ENCODE measurements at regions not wholly inside any gene's neighbourhood (a gene's known extent, or its start where the extent isn't known, plus 50 kb on each side); places are given as distances from the start of the nearest gene placed in this dataset.
A peak's percentile ranks its signal among the peaks of the same experiment; 100 is the strongest.
"Not testable (repeated sequence)": the region's sequence is repeated elsewhere in the genome, so short reads cannot be mapped to it uniquely, and the experiment has no call there.

DNA sequence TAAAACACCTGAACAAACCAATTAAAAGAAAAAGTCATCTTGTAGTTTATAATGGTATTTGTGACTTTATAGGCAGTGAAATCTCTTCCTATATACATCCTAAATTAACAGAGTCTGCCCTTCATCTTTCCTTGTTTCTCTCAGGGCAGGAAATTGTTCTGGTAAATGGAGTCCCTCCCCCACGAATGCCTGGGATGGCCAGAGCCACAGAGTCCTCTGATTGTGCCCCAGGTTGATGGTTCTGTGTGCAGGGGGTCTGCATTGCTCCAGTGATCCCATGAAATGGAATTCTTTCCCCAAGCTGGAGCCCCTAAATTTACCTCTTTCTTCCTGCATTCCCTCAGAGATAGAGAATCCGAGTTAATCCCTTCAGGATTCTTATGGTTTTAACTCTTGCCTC is 155.5 kb downstream of the MTX2 start:
- no peak for DNase-seq (ENCODE audit: low read depth)

DNA sequence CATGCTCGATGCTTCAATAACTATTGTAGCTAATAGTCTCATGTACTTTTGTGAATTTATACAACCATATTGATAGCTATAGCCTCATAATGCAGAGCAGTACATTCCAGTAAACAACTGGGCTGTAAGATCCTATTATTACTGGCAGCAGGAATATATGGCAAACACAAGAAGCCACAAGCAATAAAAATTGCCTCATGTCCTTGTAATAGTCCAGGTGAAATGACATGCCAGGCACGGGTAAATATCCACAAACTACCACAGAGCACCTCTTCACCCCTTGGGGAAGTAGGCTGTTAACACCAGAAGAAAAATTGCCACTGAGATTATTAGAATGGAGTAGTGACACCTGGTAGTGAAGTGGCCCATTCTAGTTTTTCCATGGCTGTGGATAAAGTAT is 158.3 kb downstream of the MTX2 start:
- no peak for DNase-seq (ENCODE audit: low read depth)

DNA sequence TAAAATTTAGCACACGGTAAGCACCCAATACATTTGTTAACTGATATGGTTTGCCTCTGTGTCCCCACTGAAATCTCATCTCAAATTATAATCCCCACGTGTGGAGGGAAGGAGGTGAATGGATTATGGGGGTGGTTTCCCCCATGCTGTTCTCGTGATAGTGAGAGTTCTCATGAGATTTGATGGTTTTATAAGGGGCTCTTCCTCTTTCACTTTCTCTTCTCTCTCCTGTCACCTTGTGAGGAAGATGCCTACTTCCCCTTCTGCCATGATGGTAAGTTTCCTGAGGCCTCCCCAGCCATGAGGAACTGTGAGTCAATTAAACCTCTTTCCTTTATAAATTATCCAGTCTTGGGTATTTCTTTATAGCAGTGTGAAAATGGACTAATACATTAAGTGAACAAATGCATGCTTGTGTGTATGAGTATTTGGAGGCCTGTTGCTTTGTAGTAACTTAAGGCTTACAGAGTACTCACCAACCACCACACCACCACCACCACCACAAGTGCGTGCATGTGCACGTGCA is 159.8 kb downstream of the MTX2 start:
- not testable (repeated sequence) for DNase-seq (ENCODE audit: low read depth)

DNA sequence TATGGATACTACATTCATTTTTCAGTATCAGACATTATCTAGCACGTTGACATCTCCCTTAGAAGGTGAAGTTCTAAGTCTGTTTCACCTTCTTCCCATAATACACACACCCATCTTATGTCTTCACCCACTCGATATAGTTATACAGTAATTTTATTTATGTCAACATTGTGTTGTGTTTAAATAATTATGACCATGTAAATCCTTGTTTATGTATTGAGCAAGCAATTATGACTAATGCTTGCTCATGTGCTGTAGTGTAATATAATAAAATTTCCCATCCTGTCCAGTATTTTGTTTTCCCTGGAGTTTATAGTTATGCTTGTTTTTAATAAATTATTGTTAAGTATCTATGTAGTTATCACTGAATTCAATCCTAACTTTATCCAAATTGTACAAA is 163.2 kb downstream of the MTX2 start:
- DNase-seq (ENCODE audit: low read depth): no peak

DNA sequence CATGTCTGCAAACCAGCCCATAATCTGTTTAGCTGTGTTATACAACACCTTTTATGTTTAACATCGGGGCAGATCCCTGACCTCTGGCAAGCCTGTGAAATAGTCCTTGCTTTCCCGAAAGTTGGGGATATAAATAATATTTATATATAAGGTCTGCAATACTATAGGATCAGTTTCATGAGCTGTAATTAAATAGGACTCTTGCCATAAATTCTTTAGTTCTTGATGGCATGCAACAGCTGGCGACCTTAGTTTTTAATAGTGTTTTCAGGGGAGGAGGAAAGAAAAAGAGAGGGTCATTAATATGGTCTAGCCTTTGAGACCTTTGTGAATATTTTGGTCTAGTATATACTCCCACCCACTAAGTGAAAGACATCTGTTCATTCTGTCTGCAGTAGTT is 166.5 kb downstream of the MTX2 start:
- DNase-seq (ENCODE audit: low read depth): no peak

DNA sequence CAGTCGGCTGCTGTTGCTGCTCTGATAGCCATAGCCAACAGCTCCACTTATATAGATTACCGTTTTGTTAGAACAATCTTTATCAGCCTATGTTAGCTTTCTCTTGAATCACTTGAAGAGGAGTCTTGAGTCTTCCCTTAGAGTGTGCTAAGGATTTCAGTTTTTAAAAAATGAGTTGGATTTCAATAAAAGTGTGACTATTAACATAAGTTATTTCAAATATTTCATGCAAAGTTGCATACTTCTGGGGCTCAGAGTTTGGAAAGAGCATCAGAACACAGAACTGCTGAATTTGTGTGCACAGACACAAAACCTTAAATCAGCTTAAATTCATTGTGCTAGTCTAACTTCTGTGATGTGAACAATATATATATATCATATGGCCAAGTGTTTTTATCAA is 174.7 kb downstream of the MTX2 start:
- DNase-seq (ENCODE audit: low read depth): no peak

DNA sequence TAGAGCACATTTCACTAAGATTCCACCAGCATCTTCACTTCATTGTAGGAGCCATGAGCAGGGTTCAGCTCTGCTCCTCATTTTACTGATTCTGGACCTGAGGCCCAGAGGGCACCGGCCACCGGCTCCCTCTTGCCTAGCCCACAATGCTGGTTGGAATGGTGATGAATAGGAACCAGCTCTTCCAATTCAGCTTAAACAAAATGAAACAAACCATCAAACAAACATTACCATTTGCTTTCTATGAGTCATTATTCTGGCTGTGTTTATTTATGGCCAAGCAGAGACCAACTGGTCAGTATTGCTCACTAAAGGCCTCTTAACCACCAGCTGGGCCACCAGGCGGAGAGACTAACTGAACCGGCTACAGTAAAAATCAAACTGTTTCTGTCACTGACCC is 176.7 kb downstream of the MTX2 start:
- no peak for DNase-seq (ENCODE audit: low read depth)

DNA sequence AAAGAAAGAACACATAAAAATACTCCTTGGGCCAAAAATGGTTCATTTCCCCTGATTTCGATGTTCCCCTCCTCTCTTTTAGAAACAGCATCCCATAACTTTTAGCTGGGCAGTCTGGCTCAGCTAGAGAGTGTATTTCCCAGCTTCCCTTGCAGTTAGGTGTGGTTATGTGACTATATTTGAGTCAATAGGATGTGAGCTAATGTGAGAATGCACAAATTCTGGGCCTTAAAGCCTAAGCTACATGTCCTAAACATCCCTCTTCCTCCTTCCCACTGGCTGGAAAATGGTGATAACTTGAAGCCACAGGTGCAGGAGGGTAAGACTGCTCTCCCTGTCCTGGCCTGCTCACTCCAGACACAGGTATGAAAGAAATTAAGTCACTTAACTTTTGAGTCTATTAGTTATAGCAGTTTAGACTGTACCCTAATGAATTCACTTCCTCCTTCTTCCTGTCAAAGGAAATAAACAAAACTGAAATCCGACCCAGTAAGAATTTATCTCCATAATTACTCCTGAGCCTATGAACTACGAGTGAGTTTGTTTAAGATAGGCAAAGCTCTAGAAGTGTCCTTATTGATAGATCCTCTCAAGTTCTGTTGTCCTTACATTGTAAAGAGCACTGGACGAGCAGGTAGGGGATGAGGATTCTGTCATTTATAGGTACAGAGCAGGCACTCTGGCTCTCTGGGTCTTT is 177.6 kb downstream of the MTX2 start:
- DNase-seq (ENCODE audit: low read depth): no peak

DNA sequence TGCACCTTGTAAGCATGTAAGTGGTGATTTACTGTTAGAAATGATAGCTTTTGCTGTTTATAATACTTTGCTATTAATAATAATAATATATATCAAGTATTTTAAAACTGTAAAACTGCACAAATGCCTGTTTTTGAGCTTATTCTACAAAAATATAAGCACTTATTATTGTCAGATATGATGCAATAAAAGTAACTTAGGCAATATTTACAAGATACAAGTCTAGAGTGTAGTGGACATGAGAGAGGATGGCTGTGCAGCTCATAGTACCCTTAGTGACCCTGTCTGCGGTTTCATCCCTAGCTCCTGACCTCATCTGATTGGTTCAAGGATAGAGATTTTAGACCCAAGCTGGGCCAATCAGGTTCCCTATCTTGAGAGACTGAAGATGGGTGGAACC is 178.4 kb downstream of the MTX2 start:
- no peak for DNase-seq (ENCODE audit: low read depth)

DNA sequence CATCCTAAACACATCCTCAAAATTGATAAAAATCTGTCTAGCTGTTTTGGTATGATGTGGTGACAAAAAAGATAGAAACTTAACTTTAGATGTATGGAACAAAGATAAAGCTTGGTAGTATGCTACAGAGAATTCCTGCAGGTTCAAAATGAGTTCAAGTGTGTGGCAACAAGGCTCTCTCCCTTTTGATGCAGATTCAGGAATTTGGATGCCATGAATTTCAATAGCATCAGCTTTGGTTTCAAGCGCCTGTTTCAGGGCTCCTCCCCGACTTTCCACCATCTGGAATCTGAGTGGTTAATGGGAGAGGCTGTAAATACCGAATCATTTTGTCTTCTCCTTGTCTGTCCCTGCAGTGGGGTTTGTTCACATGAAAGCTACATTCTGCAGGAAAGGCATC is 180.6 kb downstream of the MTX2 start:
- DNase-seq (ENCODE audit: low read depth): no peak

DNA sequence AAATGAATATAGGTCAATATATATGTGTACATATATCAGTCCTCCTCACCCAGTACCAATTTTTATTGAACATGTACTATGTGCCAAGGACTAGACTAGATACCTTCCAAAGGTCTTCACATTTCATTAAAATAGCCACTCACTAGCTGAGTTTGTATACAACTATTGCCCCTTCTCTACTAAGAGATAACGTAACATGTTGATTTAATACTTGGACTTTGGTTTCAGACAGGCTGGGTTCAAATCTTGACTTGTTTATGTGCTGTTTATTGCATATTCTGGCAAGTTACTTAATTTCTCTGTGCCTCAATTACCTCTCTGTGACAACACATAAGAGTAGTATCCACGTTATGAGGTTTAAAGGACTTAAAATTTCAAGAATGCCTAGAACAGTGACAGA is 184.5 kb downstream of the MTX2 start:
- DNase-seq (ENCODE audit: low read depth): no peak

DNA sequence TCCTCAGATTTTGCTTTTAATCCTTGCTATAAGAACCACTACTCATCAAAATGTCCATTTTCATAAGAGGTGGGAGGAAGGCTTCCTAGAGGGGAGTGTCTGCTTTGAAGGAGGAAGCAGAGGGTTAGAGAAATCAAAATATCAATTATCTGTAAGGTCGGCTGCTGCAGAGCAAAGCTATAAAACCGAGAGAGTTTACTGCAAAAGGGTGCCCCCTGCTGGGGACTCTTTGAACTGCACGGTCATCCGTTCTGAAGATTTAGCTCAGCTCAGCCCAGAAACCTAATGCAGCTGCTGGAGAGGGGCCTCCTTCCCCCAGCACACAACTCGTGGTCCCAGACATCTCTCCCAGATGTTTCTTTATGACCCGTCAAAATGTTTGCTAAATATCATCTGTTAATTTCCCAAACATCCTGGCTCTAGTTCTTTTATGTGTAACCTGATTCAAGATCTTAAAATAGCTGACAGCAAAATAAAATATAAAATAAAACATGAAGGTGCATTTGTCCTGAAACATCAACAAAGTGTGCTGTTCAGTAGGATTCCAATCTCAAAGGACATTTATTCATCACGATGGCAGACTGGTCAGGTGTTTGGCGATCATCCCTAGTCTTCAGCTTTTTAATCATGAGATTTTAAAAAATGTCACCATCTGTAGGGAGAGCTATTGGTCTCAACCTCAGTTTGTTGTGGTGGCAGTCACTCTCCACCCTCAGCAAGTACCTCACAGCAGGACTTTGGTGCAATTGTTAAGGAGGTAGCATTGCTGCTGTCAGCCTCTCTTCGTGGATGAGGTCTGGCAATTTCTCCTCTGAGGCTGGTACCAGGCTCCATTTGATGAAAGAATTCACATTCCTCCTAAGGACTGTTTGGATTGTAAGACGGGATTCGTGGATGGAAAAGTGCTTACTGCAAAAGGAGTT is 185.9 kb downstream of the MTX2 start:
- DNase-seq (ENCODE audit: low read depth): peak; percentile 39

DNA sequence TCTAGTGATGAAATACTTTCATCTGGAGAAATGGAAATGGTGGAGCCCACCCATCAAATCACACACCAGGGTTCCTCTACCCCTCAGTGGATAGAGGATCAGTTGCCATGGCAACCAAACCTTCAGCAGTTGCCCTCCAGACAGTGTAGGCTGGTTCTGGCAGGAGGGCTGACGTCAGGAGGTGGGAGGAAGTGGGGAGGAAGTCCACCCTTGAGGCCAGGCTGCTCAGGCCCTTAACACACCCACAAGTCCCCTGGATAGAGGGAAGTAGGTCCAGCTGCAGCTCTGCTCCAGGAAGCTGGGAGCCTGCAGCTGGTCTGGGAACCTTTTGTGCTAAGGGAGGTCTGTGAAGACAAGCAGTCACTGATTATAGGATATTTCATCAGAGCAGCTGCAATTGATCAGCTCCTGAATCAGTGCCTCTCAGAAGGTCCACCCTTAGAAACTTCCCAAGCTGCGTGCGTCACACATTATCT is 186.6 kb downstream of the MTX2 start:
- peak; percentile 57 for DNase-seq (ENCODE audit: low read depth)

DNA sequence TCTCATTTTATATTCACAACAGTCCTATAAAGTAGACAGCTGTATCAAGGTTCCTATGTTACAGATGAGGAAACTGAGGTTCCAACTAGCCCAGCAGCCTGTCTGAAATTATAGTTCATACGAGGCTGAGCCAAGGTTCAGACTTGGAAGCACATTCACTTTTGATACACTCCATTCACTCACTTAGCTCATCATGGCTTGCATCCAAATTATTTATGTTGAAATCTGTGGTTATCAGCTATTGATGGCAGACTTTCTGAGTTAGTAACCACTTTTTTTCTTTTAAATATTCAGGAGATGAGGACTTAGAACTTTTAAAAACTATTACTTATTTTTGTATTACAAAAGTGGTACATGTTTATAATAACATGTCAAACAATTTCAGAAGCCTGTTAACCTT is 188.2 kb downstream of the MTX2 start:
- DNase-seq (ENCODE audit: low read depth): no peak

DNA sequence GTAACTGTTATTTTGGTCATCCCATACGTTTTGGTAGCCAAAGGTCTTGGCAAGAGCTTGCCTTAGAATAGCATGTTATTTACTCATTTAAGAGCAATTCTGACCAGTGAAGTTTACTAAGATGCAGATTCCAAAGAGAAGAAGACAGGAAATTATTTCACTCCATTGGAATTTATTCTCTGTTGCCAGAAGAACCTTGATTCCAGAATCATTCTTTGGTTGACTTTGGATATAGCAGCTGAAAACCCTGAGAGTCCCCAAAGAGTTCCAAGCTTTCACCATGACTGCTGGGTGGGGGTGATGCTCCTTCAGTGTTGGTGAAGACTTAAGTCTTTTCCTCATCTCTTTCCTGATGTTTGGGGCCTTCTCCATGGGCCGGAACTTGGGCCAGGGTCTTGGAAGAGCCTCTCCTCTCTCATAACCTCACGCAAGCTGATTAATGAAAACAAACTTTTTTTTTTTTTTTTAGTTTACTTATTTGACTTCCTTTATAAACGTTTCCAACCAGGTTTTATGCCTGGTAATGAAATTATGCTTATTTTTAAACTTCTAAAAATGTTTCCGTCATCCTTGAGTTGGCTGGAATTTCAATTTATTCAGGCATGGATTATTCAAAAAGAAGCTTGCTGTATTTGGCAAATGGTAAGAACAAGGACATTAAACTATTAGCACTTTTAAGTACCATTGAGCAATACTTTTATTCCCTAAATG is 192.0 kb downstream of the MTX2 start:
- no peak for DNase-seq (ENCODE audit: low read depth)

DNA sequence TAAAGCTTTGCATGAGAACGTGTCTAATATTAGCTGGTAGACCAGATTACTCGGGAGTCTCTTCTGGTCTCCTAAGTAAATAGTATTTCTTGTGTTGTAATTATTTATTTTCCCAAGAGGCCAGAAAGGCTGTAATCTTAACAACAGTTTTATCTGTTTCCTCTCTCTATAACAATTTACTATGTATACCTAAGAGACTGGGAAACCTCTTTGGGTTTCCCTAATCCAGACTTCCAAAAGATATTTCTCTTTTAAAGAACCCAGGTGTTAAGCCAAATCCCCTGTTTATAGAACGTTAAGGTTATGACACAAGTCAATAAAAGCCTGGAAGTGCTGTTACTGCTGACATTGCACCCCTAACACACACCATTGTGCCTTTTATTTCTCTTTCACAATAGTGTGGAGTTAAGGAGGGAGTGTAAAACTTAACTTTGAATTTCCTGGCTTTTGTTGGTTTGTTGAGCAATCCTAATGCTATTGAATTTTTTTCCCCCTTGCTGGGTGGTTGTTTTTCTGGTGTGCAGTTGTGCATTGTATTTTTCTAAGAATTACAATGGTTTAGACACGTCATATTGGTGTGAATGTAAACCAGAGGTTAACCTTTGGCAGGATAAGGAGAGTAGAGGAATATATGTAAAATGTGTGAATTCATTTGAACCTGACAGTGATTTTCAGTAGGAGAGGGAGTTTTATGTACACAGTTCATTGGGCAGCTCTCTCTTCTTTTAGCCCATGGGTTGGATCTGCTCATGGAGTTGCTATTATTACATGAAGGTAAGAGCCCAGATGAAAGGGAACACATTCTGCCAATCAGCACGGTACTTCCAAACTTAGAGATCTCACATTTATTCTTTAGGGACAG is 192.8 kb downstream of the MTX2 start:
- no peak for DNase-seq (ENCODE audit: low read depth)

DNA sequence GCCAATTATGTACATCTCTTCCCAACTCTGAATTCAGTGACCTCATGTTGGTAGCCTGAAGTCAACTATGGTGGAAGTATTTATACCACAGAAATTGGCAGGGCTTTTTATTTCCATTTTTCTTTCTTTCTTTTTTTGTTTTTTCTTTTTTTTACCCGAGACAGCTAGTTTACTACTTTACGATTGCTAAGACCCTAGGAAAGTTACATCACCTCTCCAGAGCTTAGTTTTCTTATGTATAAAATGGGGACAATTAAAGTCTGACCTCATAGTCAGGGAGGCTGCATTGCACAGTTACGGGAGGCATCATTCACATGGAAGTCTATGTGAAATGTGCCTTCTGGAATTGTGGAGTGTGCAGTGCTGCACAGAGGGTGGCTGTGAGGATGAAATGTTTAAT is 194.3 kb downstream of the MTX2 start:
- no peak for DNase-seq (ENCODE audit: low read depth)

DNA sequence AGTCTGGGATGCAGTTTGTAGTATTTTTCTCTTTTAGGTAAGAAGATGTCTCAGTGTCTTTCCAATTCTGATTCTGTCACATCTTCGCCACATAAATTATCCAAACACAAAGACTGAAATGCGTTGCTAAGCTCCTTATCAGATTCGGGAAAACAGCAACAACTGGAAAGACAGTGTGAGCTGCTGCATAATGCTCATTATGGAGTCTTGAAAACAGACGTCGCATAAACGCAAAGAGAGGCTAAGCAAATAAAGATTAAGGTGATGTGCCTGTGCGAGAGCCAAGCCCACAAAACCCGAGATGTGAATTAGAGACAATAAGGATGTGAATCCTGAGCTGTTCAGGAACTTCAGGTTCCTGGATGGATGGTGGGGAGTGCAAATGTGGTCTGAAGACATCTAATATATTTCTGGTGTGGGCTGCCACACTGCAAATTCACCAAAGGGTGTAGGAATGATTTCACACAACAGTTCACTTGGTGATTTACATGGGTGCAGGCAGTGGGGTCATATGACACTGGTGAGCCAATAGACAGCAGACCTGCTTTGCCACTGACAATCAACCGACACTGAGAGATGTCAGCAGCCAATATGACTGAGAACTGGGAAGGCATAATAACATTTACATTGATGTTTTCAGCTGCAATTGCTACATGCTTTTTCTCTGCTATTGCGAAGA is 195.8 kb downstream of the MTX2 start:
- no peak for DNase-seq (ENCODE audit: low read depth)

DNA sequence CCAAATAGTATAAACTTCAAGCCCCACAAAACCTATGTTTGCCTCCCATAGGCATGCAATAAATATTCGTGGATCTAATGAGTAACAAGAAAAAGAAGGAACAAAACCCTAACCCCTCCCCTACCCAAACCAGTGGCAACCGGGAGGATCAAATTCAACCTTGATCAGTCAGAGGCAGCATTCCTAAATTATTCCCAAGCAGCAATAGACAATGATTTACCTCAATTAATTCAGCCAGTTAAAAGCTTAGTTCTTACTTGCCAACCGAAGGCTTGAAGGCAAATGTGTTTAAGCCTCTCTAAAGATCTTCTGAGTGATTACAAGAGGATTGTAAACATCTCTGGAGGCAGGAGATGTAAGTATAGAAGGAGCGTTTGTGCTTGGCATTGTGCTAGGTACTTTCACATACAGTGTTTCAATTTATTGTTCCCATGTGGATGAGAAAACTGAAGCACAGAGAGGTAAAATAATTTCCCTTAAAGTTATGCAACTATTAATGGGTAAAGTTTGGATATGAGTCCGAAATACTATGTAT is 197.7 kb downstream of the MTX2 start:
- no peak for DNase-seq (ENCODE audit: low read depth)

DNA sequence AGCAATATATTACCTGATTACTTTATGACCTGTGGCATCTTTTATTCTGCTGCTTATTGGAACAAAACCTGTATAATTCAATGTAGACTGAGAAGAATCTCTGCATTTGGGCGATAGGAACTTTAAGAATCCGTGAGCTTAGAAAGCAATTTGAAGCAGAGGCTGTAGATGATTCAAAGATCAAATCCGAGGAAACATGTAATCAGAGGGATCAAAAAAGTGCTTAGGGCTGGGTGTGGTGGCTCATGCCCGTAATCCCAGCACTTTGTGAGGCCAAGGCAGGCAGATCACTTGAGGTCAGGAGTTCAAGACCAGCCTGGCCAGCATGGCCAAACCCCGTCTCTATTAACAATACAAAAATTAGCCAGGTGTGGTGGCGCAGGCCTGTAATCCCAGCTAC is 198.4 kb downstream of the MTX2 start:
- no peak for DNase-seq (ENCODE audit: low read depth)

Measured in fibroblast of gingiva (primary cell).